ENCODE measurements at regions not wholly inside any gene's neighbourhood (a gene's known extent, or its start where the extent isn't known, plus 50 kb on each side); places are given as distances from the start of the nearest gene placed in this dataset.

GRCh38 chr15:26311710-26312236 lies 448.6 kb upstream of the ATP10A start:
- 76 to 79% (median 78%) methylated on average over 4 of the region's 4 CpGs for WGBS, 3 donors
- DNase-seq = no peak
- intact Hi-C loops (cut with DNase I) = no loop called here
- H3K36me3 ChIP-seq = no peaks in the 10 kb centered on the region
- no peaks in the 10 kb centered on the region for H3K4me1 ChIP-seq (ENCODE audit: insufficient read depth)
- H3K4me3 ChIP-seq = no peak overlapping the region
- no peaks in the 10 kb centered on the region for H3K9me3 ChIP-seq
- H3K27me3 ChIP-seq = no peaks in the 10 kb centered on the region
- no peak overlapping the region for H3K27ac ChIP-seq
- TF ChIP-seq POLR2A (IDR thresholded peaks at IDR 0.05) (no peak), EP300 (IDR thresholded peaks at IDR 0.05) (no peak), CTCF (IDR thresholded peaks at IDR 0.05) (no peak)

DNA sequence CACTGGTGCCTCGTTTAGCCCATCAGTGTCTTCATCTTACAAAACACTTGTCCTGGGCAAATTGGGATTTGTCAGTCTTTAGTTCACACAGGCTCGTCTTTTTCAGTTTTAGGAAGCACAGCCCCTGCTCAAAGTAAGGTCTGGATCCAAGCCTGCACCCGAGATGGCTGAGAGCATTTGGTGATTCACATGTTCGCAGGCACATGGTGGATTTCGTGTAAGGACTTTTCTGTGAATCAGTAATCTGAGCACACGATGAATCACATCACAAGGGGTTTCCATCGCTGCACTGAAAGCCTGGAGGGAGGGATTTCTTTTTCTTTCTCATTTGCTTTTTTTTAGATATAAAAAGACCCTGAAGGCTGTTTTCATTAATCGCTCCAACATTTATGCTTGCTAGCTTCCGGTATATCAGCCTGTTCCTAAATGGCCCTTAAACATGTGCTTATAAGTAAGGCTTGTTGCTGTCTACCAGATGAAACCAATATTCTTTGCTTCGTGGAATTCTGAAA lies 435.6 kb upstream of the ATP10A start:
- Histone ChIP-seq H3K27ac (no peak overlapping the region), H3K36me3 (no peaks in the 10 kb centered on the region), H3K9me3 (no peaks in the 10 kb centered on the region), H3K4me1 (ENCODE audit: insufficient read depth) (no peaks in the 10 kb centered on the region), H3K27me3 (no peaks in the 10 kb centered on the region), H3K4me3 (no peak overlapping the region)
- WGBS, 3 donors = 74 to 82% (median 77%) methylated on average over 10 of the region's 10 CpGs
- DNase-seq = no peak
- intact Hi-C loops (cut with DNase I) = no loop called here
- TF ChIP-seq POLR2A (IDR thresholded peaks at IDR 0.05) = no peak
- TF ChIP-seq EP300 (IDR thresholded peaks at IDR 0.05) = no peak
- TF ChIP-seq CTCF (IDR thresholded peaks at IDR 0.05) = no peak

GRCh38 chr15:26298010-26298658 lies 435.0 kb upstream of the ATP10A start:
- DNase-seq = no peak
- Histone ChIP-seq H3K27me3 (no peaks in the 10 kb centered on the region), H3K27ac (no peak overlapping the region), H3K36me3 (no peaks in the 10 kb centered on the region), H3K4me1 (ENCODE audit: insufficient read depth) (no peaks in the 10 kb centered on the region), H3K9me3 (no peaks in the 10 kb centered on the region), H3K4me3 (no peak overlapping the region)
- WGBS, 3 donors = 92 to 95% (median 94%) methylated on average over 29 to 38 of the region's 38 CpGs
- TF ChIP-seq CTCF (IDR thresholded peaks at IDR 0.05) = no peak
- TF ChIP-seq POLR2A (IDR thresholded peaks at IDR 0.05) = no peak
- TF ChIP-seq EP300 (IDR thresholded peaks at IDR 0.05) = no peak
- intact Hi-C loops (cut with DNase I) = no loop called here

- intact Hi-C loops (cut with DNase I) = no loop called here
- DNase-seq = no peak
- no peaks in the 10 kb centered on the region for H3K36me3 ChIP-seq
- no peaks in the 10 kb centered on the region for H3K27me3 ChIP-seq
- TF ChIP-seq CTCF (IDR thresholded peaks at IDR 0.05) = no peak
- no peak for TF ChIP-seq EP300 (IDR thresholded peaks at IDR 0.05)
- no peak for TF ChIP-seq POLR2A (IDR thresholded peaks at IDR 0.05)
- H3K4me1 ChIP-seq (ENCODE audit: insufficient read depth) = no peaks in the 10 kb centered on the region
- WGBS, 3 donors = 40 to 49% (median 44%) methylated on average over 4 of the region's 4 CpGs
- H3K4me3 ChIP-seq = no peak overlapping the region
- no peaks in the 10 kb centered on the region for H3K9me3 ChIP-seq
- H3K27ac ChIP-seq = no peak overlapping the region
Observed at GRCh38 chr15:26295336-26296085, 432.4 kb upstream of the ATP10A start.
